ENCODE measurements at regions not wholly inside any gene's neighbourhood (a gene's known extent, or its start where the extent isn't known, plus 50 kb on each side); places are given as distances from the start of the nearest gene placed in this dataset.

DNA sequence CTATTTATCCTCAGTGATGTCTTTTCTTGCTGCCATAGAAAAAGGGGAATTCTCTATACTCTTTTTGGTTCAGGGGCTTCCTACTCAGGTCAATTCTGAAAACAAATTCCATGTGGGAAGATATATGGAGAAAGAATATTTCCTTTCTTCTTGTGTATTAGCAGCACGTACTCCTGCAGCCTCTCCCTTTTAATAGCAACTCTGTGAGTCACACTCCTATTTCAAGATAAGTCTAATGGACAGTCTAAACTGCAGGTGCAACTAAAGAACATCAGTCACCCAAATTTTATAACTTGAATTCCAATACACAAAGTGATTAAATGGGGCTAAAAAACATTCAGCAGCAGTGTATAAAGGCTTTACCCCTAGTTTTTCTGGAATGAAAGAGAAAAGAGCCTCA is 942.2 kb downstream of the CNTNAP5 start:
- Histone ChIP-seq H3K27ac (ENCODE audit: low read depth in 1 of 2, low read length in 2 of 2) (no peak overlapping the region), H3K36me3 (ENCODE audit: control insufficient read depth in 4 of 4, insufficient read depth in 3 of 4, low read depth in 1 of 4, low read length in 3 of 4) (no peaks in the 10 kb centered on the region), H3K9ac (ENCODE audit: low read depth in 1 of 2, low read length in 2 of 2) (no peak overlapping the region), H3K27me3 (ENCODE audit: control insufficient read depth in 4 of 4, insufficient read depth in 4 of 4, low read length in 3 of 4) (no peaks in the 10 kb centered on the region), H3K4me3 (ENCODE audit: low read depth in 1 of 3, low read length in 3 of 3) (no peak overlapping the region), H3K4me1 (ENCODE audit: control insufficient read depth in 4 of 4, insufficient read depth in 4 of 4, low read length in 3 of 4) (no peaks in the 10 kb centered on the region), H3K9me3 (ENCODE audit: control insufficient read depth in 4 of 4, low read length in 3 of 4) (no peaks in the 10 kb centered on the region)
- TF ChIP-seq REST (IDR thresholded peaks at IDR 0.05) (no peak), ATF3 (IDR thresholded peaks at IDR 0.05) (no peak), NR2F2 (IDR thresholded peaks at IDR 0.05) (no peak), HNF4A (conservative IDR thresholded peaks at IDR 0.05) (no peak), GABPA (IDR thresholded peaks at IDR 0.05 in 1 of 2, conservative IDR thresholded peaks at IDR 0.05 in 1 of 2) (no peak), YY1 (IDR thresholded peaks at IDR 0.05) (no peak), FOXA1 (IDR thresholded peaks at IDR 0.05) (no peak), RAD21 (IDR thresholded peaks at IDR 0.05) (no peak), HNF4G (IDR thresholded peaks at IDR 0.05) (no peak), RXRA (IDR thresholded peaks at IDR 0.05) (no peak), TAF1 (conservative IDR thresholded peaks at IDR 0.05) (no peak), FOXA2 (IDR thresholded peaks at IDR 0.05) (no peak), EGR1 (IDR thresholded peaks at IDR 0.05; ENCODE audit: low read depth in 2 of 2) (no peak), SP1 (IDR thresholded peaks at IDR 0.05) (no peak), JUND (IDR thresholded peaks at IDR 0.05) (no peak)
- TF ChIP-seq, protein P1, sequence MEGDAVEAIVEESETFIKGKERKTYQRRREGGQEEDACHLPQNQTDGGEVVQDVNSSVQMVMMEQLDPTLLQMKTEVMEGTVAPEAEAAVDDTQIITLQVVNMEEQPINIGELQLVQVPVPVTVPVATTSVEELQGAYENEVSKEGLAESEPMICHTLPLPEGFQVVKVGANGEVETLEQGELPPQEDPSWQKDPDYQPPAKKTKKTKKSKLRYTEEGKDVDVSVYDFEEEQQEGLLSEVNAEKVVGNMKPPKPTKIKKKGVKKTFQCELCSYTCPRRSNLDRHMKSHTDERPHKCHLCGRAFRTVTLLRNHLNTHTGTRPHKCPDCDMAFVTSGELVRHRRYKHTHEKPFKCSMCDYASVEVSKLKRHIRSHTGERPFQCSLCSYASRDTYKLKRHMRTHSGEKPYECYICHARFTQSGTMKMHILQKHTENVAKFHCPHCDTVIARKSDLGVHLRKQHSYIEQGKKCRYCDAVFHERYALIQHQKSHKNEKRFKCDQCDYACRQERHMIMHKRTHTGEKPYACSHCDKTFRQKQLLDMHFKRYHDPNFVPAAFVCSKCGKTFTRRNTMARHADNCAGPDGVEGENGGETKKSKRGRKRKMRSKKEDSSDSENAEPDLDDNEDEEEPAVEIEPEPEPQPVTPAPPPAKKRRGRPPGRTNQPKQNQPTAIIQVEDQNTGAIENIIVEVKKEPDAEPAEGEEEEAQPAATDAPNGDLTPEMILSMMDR (IDR thresholded peaks at IDR 0.05; ENCODE audit: low read depth, low read length, missing input control) = no peak
- TF ChIP-seq, protein P2, sequence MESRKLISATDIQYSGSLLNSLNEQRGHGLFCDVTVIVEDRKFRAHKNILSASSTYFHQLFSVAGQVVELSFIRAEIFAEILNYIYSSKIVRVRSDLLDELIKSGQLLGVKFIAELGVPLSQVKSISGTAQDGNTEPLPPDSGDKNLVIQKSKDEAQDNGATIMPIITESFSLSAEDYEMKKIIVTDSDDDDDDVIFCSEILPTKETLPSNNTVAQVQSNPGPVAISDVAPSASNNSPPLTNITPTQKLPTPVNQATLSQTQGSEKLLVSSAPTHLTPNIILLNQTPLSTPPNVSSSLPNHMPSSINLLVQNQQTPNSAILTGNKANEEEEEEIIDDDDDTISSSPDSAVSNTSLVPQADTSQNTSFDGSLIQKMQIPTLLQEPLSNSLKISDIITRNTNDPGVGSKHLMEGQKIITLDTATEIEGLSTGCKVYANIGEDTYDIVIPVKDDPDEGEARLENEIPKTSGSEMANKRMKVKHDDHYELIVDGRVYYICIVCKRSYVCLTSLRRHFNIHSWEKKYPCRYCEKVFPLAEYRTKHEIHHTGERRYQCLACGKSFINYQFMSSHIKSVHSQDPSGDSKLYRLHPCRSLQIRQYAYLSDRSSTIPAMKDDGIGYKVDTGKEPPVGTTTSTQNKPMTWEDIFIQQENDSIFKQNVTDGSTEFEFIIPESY (IDR thresholded peaks at IDR 0.05) = no peak
- 62% methylated on average over 1 of the region's 1 CpG for WGBS
- DNase-seq (ENCODE audit: low spot score) = no peak

- H3K27me3 ChIP-seq (ENCODE audit: control insufficient read depth in 4 of 4, insufficient read depth in 4 of 4, low read length in 3 of 4) = no peaks in the 10 kb centered on the region
- no peak overlapping the region for H3K9ac ChIP-seq (ENCODE audit: low read depth in 1 of 2, low read length in 2 of 2)
- no peak overlapping the region for H3K27ac ChIP-seq (ENCODE audit: low read depth in 1 of 2, low read length in 2 of 2)
- 93% methylated on average over 2 of the region's 2 CpGs for WGBS
- no peaks in the 10 kb centered on the region for H3K36me3 ChIP-seq (ENCODE audit: control insufficient read depth in 4 of 4, insufficient read depth in 3 of 4, low read depth in 1 of 4, low read length in 3 of 4)
- no peak overlapping the region for H3K4me3 ChIP-seq (ENCODE audit: low read depth in 1 of 3, low read length in 3 of 3)
- TF ChIP-seq NR2F2 (IDR thresholded peaks at IDR 0.05) (no peak), HNF4A (conservative IDR thresholded peaks at IDR 0.05) (no peak), JUND (IDR thresholded peaks at IDR 0.05) (no peak), YY1 (IDR thresholded peaks at IDR 0.05) (no peak)
- TF ChIP-seq, protein P1 (IDR thresholded peaks at IDR 0.05; ENCODE audit: low read depth, low read length, missing input control) = no peak
- TF ChIP-seq, protein P2 (IDR thresholded peaks at IDR 0.05) = no peak
- DNase-seq (ENCODE audit: low spot score) = no peak
- no peaks in the 10 kb centered on the region for H3K4me1 ChIP-seq (ENCODE audit: control insufficient read depth in 4 of 4, insufficient read depth in 4 of 4, low read length in 3 of 4)
- H3K9me3 ChIP-seq (ENCODE audit: control insufficient read depth in 4 of 4, low read length in 3 of 4) = no peaks in the 10 kb centered on the region
Measured at GRCh38 chr2:124970030-124970429, 944.9 kb downstream of the CNTNAP5 start.
